Hepatocyte (in vitro differentiated cells): ENCODE measurements at regions not wholly inside any gene's neighbourhood (a gene's known extent, or its start where the extent isn't known, plus 50 kb on each side); places are given as distances from the start of the nearest gene placed in this dataset.

Source experiments
- DNase-seq: peaks from one replicate; pipeline ENCODE4 v3.0.0-alpha.2; 2016; ENCODE audit warnings: low spot score
- H2AFZ ChIP-seq: fragments of 200-600 bp; sonication (generic); 2 replicates; pipeline ENCODE4 v1.6.0; 2016; ENCODE audit warnings: antibody characterized with exemption, mild to moderate bottlenecking
- H3K27ac ChIP-seq: fragments of 200-600 bp; sonication (generic); 2 replicates; pipeline ENCODE4 v1.5.1; 2016; ENCODE audit warnings: mild to moderate bottlenecking
- H3K27me3 ChIP-seq: fragments of 200-600 bp; sonication (generic); 2 replicates; pipeline ENCODE4 v1.6.1; 2016
- H3K36me3 ChIP-seq: fragments of 200-600 bp; sonication (generic); replicated peaks from 2 replicates; pipeline ENCODE4 v1.5.1; 2016; ENCODE audit warnings: low read depth; ENCODE audit not compliant: insufficient read depth
- H3K4me1 ChIP-seq: fragments of 200-600 bp; sonication (generic); 2 replicates; pipeline ENCODE4 v1.5.1; 2016; ENCODE audit warnings: mild to moderate bottlenecking, moderate library complexity; ENCODE audit not compliant: insufficient read depth
- H3K4me2 ChIP-seq: fragments of 200-600 bp; sonication (generic); 2 replicates; pipeline ENCODE4 v1.6.0; 2016
- H3K4me3 ChIP-seq: fragments of 200-600 bp; sonication (generic); 2 replicates; pipeline ENCODE4 v1.5.1; 2016; ENCODE audit warnings: mild to moderate bottlenecking
- H3K79me2 ChIP-seq: fragments of 200-600 bp; sonication (generic); 2 replicates; pipeline ENCODE4 v1.6.0; 2017; ENCODE audit warnings: mild to moderate bottlenecking
- H3K9me2 ChIP-seq: fragments of 200-600 bp; sonication (generic); replicated peaks from 2 replicates; pipeline ENCODE4 v1.6.0; 2017; ENCODE audit warnings: mild to moderate bottlenecking; ENCODE audit not compliant: insufficient read depth
- H3K9me3 ChIP-seq: fragments of 200-600 bp; sonication (generic); 2 replicates; pipeline ENCODE4 v1.5.1; 2016; ENCODE audit warnings: low read depth, mild to moderate bottlenecking
- H4K20me1 ChIP-seq: fragments of 200-600 bp; sonication (generic); 2 replicates; pipeline ENCODE4 v1.6.0; 2016; ENCODE audit warnings: mild to moderate bottlenecking; ENCODE audit not compliant: insufficient read depth, poor library complexity, severe bottlenecking
- CTCF ChIP-seq: fragments of 200-600 bp; sonication (generic); IDR thresholded peaks from 2 replicates; pipeline ENCODE4 v1.5.1; 2016; ENCODE audit warnings: antibody characterized with exemption, mild to moderate bottlenecking; ENCODE audit not compliant: poor library complexity
- EZH2 ChIP-seq: fragments of 200-600 bp; sonication (generic); IDR thresholded peaks from 2 replicates; pipeline ENCODE4 v1.6.1; 2016; ENCODE audit warnings: antibody characterized with exemption, mild to moderate bottlenecking, borderline replicate concordance
- EZH2phosphoT487 ChIP-seq: fragments of 200-600 bp; sonication (generic); IDR thresholded peaks from one replicate; pipeline ENCODE4 v1.6.1; 2018; ENCODE audit warnings: antibody characterized with exemption, mild to moderate bottlenecking, low read depth, moderate library complexity; ENCODE audit not compliant: unreplicated experiment, severe bottlenecking
- WGBS: methylation state at CpG from one replicate; pipeline ENCODE4 v1.1.6; 2016; ENCODE audit warnings: low lambda C conversion rate; ENCODE audit errors: missing lambda C conversion rate; 5-methylcytosine and 5-hydroxymethylcytosine counted together

DNA sequence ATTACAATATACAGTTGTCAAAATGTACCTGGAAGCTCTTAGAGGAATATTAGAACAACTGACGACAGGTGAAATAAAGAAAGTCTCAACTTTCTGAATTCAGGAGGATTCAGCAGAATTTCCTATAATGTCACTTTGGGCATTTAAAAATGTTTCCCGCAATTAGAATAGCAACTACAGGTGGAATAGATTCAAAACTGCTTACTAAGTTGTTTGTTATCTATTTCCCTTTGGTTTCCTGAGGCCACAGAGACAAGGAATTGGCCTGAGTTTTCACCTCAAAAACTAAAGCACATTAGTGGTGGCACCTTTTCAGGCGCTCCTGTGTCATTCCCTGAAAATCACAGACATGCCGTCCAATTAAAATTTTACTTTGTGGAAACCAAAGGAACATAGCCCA, 729.2 kb upstream of the FANCL start:
- H3K4me1 ChIP-seq = no peaks in the 10 kb centered on the region
- no peak overlapping the region for H3K4me2 ChIP-seq
- no peaks in the 10 kb centered on the region for H4K20me1 ChIP-seq
- H3K9me2 ChIP-seq = no peaks in the 10 kb centered on the region
- no peak overlapping the region for H2AFZ ChIP-seq
- H3K4me3 ChIP-seq = no peak overlapping the region
- DNase-seq = no peak
- TF ChIP-seq EZH2phosphoT487 (no peak), CTCF (no peak), EZH2 (no peak)
- WGBS = 98% methylated on average over 4 of the region's 4 CpGs
- H3K9me3 ChIP-seq = no peaks in the 10 kb centered on the region
- H3K27ac ChIP-seq = no peak overlapping the region
- H3K79me2 ChIP-seq = no peaks in the 10 kb centered on the region
- no peaks in the 10 kb centered on the region for H3K27me3 ChIP-seq
- no peaks in the 10 kb centered on the region for H3K36me3 ChIP-seq

DNA sequence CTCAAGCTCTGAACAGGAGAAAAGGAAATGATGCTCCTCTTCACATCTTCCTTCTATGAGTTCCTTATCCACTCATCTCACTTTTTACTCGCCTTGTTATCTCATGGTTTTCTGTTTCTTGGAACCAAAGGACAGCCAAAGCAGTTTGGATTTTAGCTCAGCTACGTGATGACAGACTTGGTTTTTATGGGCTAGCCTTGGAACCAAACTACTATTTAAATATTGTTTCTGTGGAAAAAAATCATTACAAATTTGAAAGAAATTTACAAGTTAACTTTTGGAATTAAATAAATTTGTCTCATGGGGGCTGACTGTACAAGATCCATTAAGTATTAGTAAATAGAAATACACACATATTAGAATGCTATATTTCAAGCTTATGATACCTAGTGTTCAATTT, 727.8 kb upstream of the FANCL start:
- Histone ChIP-seq H3K27me3 (no peaks in the 10 kb centered on the region), H3K79me2 (no peaks in the 10 kb centered on the region), H3K4me2 (no peak overlapping the region), H3K27ac (no peak overlapping the region), H4K20me1 (no peaks in the 10 kb centered on the region), H3K9me3 (no peaks in the 10 kb centered on the region), H2AFZ (no peak overlapping the region), H3K4me1 (no peaks in the 10 kb centered on the region), H3K4me3 (no peak overlapping the region), H3K36me3 (no peaks in the 10 kb centered on the region), H3K9me2 (no peaks in the 10 kb centered on the region)
- WGBS = 86% methylated on average over 2 of the region's 2 CpGs
- TF ChIP-seq EZH2 = no peak
- no peak for TF ChIP-seq EZH2phosphoT487
- TF ChIP-seq CTCF = no peak
- DNase-seq = no peak

GRCh38 chr2:58967736-58968135, 726.6 kb upstream of the FANCL start:
- H3K79me2 ChIP-seq = no peaks in the 10 kb centered on the region
- no peak overlapping the region for H3K27ac ChIP-seq
- H3K4me3 ChIP-seq = no peak overlapping the region
- H3K9me3 ChIP-seq = no peaks in the 10 kb centered on the region
- no peak overlapping the region for H2AFZ ChIP-seq
- WGBS = 75% methylated on average over 5 of the region's 5 CpGs
- H3K27me3 ChIP-seq = no peaks in the 10 kb centered on the region
- H4K20me1 ChIP-seq = no peaks in the 10 kb centered on the region
- H3K9me2 ChIP-seq = no peaks in the 10 kb centered on the region
- no peaks in the 10 kb centered on the region for H3K4me1 ChIP-seq
- DNase-seq = peak; percentile 16
- no peak for TF ChIP-seq EZH2
- no peak for TF ChIP-seq EZH2phosphoT487
- TF ChIP-seq CTCF = no peak
- H3K4me2 ChIP-seq = no peak overlapping the region
- no peaks in the 10 kb centered on the region for H3K36me3 ChIP-seq

GRCh38 chr2:58965602-58966001, 724.5 kb upstream of the FANCL start:
- no peaks in the 10 kb centered on the region for H3K4me1 ChIP-seq
- H3K9me3 ChIP-seq = no peaks in the 10 kb centered on the region
- no peak overlapping the region for H3K4me3 ChIP-seq
- no peak overlapping the region for H2AFZ ChIP-seq
- no peaks in the 10 kb centered on the region for H3K79me2 ChIP-seq
- no peak overlapping the region for H3K4me2 ChIP-seq
- H3K27ac ChIP-seq = no peak overlapping the region
- H3K36me3 ChIP-seq = no peaks in the 10 kb centered on the region
- no peaks in the 10 kb centered on the region for H3K9me2 ChIP-seq
- H4K20me1 ChIP-seq = no peaks in the 10 kb centered on the region
- TF ChIP-seq EZH2 (no peak), CTCF (no peak), EZH2phosphoT487 (no peak)
- WGBS = 73% methylated on average over 2 of the region's 2 CpGs
- no peak for DNase-seq
- H3K27me3 ChIP-seq = no peaks in the 10 kb centered on the region
